C4-2B (cell line): ENCODE measurements at regions not wholly inside any gene's neighbourhood (a gene's known extent, or its start where the extent isn't known, plus 50 kb on each side); places are given as distances from the start of the nearest gene placed in this dataset.

Source experiments
- H3K27ac ChIP-seq: fragments of 450-650 bp; 2 replicates; pipeline ENCODE4 v1.5.1; 2017
- CTCF ChIP-seq: fragments of 450-650 bp; conservative IDR thresholded peaks from 2 replicates; pipeline ENCODE4 v1.5.1; 2017; ENCODE audit warnings: mild to moderate bottlenecking
- ZFX ChIP-seq: fragments of 450-650 bp; IDR thresholded peaks from 2 replicates; pipeline ENCODE4 v1.6.1; 2017

- TF ChIP-seq ZFX, result no peak
- H3K27ac ChIP-seq, result no peak overlapping the region
These were observed 1475.1 kb downstream of the MAT2B start for GRCh38 chr5:164980480-164980879.

GRCh38 chr5:164998142-164998541, 1492.7 kb downstream of the MAT2B start:
- no peak for TF ChIP-seq CTCF
- TF ChIP-seq ZFX, result no peak
- no peak overlapping the region for H3K27ac ChIP-seq

GRCh38 chr5:164998590-164998989, 1493.2 kb downstream of the MAT2B start:
- TF ChIP-seq ZFX, result no peak
- no peak for TF ChIP-seq CTCF
- no peak overlapping the region for H3K27ac ChIP-seq

- TF ChIP-seq ZFX (no peak), CTCF (no peak)
- no peak overlapping the region for H3K27ac ChIP-seq
These were observed 1495.2 kb downstream of the MAT2B start for GRCh38 chr5:165000479-165001190.

DNA sequence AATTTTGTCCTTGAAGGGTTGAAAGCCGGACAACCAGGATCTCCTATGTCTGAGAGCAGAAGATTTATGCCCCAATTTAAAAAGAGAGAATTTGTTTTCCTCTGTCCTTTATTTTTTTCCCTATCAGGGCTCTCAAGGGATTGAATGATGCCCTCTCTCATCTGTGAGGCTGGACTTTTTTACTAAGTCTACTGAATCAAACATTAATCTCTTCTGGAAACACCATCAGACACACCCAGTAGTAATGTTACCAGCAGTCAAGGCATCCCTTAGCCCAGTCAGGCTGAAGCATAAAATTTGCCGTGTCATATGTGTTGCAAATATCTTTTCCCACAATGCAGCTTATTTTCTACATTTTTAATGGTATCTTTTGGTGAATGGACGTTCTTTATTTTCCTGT, 1497.9 kb downstream of the MAT2B start:
- H3K27ac ChIP-seq, result no peak overlapping the region
- TF ChIP-seq ZFX (no peak), CTCF (no peak)

- TF ChIP-seq ZFX (no peak), CTCF (no peak)
These were observed 1498.8 kb downstream of the MAT2B start for GRCh38 chr5:165004175-165004574.

DNA sequence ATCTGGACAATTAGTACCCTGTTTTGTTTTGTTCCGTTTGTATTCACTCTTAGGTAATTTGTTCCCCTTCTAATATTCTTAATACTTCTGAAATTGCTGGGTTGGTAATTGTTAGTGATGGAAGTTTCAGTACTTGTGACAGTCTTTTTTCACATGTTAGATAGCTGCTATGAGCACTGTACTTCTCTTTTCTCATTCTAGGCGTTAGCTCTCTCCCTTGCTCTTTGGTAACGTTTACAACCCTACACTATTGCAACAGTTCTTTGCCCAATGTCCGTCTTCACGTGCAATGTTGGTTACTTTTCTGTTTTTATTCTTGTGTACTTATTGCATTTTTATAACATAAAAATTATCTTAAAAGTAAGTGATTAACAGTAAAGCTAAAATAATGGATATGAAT, 1509.0 kb downstream of the MAT2B start:
- no peak for TF ChIP-seq CTCF
- TF ChIP-seq ZFX, result no peak

More at GRCh38 chr5:165004175-165004574, 1498.8 kb downstream of the MAT2B start:
- H3K27ac ChIP-seq, result no peak overlapping the region

DNA sequence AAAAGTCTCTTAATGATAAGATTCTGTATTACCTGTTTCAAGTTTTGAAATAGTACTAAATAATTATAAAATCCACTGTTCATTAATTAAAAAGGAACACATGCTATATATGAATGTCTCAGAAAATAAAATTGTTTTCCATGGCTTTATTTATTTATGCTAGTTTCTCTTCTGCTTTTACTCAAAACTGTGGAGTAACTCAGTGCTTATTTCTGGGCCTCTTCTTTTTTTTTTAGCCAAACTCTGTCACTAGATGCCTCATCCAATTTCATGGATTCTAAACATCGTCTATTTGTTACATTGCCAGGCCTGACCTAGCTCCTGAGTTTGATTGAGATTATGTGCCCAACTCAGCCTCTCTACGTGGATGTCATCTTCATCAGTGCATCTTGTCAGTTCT, 1509.7 kb downstream of the MAT2B start:
- no peak overlapping the region for H3K27ac ChIP-seq
- no peak for TF ChIP-seq CTCF
- no peak for TF ChIP-seq ZFX

More for the DNA sequence above, 1509.0 kb downstream of the MAT2B start:
- no peak overlapping the region for H3K27ac ChIP-seq
